NOMO-1 treated with dmso at 0.1 percent for 144 hours (cell line): ENCODE measurements at regions not wholly inside any gene's neighbourhood (a gene's known extent, or its start where the extent isn't known, plus 50 kb on each side); places are given as distances from the start of the nearest gene placed in this dataset.
"Not testable (repeated sequence)": the region's sequence is repeated elsewhere in the genome, so short reads cannot be mapped to it uniquely, and the experiment has no call there.

Experiments
- DNase-seq: peaks from one replicate; lab custom pipeline; 2025; ENCODE audit not compliant: unreplicated experiment; lab: John Stamatoyannopoulos, UW

DNA sequence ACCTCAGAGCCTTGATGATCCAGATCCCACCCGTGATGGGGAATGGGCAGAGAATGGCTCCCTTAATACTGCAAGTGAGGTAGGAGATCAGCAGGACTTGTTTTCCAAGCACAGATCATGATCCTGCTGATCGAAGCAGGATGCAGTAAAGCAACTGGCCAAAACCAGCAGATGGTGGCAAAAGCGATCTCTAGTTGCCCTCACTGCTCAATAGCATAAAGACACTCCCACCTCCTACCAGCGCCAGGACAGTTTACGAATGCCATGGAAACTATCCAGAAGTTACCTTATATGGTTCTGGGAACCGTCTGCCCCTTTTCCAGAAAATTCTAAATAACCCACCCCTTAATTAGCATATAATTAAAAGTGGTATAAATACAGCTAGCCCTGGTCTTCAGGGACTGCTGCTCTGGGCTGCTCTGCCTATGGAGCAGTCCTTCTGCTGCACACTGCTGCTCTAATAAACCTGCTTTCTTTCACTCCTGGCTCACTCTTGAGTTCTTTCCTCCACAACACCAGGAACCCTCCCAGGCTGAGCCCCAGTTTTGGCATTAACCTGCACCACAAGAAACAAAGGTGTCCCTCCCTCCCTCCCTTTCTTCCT, 415.8 kb downstream of the PREX1 start:
- no peak for DNase-seq

DNA sequence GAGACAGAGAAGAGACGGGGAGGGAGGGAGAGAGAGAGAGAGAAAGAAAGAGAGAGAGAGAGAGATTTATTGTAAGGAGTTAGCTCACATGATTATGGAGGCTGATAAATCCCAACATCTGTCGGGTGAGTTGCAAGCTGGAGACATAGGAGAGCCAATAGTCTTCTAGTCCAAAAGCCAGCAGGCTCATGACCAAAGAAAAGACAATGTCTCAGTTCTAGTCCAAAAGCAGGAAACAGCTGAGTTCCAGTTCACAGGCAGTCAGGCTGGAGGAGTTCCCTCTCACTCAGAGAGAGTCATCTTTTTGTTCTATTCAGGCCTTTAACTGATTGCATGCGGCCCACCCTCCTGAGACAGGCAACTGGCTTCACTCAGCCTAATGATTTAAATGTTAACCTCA, 416.6 kb downstream of the PREX1 start:
- DNase-seq: no peak

DNA sequence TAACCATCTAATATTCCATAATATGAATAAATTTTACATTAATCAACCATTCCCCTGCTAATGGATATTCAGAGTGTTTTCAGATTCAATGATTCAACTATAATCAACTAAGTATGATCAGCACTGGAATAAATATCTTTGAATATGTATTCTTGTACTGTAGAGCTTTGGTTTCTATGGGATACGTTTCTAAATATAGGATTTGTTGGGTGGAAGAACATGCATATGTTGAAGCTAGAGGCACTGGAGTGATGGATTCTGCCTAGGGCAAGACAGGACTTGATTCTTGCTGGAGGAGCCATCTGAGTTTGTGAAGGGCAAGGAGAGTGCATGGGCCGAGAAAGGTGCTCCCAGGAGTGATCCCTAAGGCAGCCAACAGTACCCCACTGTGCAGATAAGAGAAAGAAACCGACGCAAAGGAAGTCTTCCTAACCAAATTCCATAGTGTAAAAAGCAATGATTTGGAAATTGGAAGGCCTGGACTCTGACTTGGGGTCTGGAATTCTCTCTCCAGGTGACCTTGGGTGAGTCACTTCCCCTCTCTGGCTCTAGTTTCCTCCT, 418.7 kb downstream of the PREX1 start:
- no peak for DNase-seq

DNA sequence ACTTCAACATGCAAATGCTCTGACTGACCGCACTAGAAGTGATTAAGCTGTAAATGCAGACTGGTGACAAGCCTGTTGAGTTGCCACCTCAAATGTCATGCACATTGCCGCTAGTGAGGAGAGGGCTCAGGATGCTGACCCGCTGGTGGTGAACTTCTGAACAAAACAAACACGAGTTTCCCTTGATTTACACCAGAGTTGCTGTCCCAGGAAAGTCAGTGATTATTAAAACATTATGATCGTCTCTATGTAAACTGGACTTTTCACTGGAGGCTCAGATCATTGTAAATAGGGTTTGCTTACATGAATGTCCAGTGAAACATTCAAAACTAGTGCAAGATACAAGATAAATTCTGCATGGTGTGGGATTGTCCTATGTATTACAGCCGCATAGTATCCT, 420.1 kb downstream of the PREX1 start:
- no peak for DNase-seq

DNA sequence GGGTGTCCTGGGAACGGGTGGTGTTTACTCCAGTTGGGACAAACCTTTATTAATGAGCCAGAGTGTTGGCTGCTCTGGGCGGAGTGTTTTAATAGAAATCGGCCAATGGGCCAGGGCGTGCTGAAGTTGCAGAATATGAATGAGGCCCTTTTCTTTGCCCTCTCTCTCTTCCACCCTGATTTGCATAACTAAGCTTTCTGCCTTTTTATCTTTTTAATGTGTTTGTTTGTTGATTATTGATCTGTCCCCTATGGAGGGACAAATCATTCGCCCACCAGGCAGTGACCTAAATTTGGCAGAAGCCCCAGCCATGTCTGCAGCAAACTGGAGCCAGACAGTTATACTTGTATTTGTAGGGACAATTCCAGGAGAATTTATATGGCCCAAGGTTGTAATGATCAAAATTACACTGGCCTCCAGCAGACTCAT, 420.9 kb downstream of the PREX1 start:
- DNase-seq: no peak

DNA sequence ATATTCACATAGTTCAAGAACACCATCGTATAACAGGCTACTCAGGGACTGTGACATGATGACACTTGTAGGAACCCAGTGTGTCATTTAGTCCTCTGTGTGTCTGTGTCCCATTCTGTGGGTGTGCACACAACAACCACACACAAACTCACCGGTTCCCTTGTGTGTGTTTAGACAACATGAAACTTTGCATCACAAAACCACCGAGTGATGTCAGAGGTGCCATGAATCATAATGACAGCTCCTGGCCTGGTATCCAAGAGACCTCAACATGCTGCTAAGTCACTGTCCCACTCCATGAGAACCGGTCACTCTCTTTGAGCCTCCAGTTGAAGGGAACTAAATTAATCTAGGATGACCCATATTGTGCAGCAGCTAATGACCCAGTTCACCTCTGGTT, 421.3 kb downstream of the PREX1 start:
- no peak for DNase-seq

DNA sequence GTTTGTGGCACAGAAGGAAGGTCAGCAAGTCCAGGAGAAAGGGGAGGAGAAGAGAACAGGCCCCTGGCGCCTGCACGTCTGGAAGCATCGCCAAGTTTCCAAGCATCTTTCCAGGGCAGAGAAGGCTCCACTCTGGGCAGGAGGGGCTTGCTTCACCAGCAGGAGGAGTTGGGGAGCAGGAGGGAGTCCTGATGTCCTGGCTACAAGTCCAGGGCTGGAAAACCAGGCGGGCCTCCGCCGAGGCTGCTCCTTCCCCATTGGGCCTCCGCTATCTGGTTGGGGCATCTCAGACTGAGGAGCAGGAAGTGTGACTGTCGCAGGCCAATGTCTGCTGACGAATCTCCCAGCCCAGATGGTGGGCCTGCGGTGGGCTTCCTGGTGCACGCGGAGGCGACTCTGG, 421.9 kb downstream of the PREX1 start:
- no peak for DNase-seq

DNA sequence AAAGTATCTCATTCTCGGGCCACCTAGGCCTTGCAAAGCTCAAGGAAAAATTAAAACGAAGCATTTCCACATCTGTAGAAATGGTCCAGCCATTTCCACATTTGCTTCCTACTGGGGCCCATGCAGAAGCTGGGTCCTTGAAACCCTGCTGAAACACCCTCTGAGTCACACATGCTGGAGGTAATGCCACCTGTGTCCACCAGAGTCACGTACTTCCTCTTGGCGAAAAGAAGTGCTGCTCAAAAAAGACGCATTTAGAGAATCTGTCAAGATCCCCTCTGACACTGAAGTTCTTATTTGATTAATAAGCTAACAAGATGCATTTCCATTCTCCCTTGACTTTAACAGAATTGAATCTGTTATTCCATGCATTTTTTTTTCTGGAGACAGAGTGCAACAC, 423.2 kb downstream of the PREX1 start:
- DNase-seq: no peak

DNA sequence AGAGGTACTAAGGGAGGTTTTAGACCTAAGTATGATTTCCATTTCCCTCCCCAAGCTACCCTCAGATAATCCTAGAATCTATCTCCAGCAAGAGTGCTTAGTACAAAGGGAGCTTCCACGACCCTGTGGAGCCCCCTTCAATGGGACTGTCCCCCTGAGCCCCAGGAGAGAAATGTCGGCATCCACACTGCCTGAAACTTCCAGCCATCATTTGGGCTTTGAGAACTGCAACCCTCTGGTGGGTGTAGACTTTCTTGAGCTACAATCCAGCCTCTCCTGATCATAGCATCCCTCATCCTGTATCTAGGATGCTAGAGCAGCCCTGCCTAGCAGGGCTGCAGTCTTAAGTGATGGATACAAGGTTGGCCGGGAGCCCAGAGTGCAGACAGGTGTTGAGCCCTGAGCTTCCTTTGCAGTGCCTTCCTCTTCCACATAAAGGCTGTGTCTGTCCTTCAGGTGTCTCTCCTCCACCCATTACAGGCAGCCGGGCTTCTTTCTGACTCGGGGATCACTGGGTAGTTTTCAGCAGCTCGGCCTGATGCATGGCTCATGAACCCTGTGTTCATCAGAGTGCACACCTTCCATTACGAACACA, 424.5 kb downstream of the PREX1 start:
- no peak for DNase-seq

DNA sequence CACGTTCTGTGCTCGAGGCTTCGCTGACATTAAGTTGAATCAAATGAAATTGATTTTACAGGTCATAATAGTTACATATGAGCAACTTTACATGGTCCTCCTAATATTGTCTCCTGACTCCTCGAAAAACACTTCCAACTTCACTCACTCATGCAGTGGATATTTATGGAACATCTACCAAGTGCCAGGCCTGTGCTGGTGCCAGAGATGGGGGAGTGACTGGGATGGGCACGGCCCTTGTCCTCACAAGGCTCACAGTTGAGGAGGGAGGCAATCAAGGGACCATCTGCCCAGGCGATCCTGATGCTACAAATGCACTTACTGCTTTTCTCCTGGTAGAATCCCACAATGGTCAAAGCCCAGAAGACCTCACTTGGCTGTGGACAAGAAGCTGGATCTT, 426.4 kb downstream of the PREX1 start:
- no peak for DNase-seq

DNA sequence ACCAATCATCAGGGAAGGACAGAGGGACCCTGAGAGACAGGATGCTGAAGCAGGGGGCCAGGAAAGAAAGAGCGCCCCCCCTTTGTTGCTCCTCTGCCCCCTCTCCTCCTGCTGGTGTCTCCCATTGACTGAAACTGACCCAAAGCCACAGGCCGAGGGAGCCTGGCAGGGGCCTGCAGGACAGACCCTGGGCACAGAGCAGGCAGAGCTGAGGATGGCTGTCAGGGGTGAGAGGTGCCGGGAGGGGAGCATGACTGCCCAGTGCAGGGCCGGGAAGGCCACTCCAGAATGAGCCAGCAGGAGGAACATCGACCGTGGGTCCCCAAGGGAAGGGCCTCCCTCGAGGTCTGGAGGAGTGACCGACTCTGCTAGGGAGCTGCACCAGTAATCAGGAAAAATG, 427.8 kb downstream of the PREX1 start:
- no peak for DNase-seq

DNA sequence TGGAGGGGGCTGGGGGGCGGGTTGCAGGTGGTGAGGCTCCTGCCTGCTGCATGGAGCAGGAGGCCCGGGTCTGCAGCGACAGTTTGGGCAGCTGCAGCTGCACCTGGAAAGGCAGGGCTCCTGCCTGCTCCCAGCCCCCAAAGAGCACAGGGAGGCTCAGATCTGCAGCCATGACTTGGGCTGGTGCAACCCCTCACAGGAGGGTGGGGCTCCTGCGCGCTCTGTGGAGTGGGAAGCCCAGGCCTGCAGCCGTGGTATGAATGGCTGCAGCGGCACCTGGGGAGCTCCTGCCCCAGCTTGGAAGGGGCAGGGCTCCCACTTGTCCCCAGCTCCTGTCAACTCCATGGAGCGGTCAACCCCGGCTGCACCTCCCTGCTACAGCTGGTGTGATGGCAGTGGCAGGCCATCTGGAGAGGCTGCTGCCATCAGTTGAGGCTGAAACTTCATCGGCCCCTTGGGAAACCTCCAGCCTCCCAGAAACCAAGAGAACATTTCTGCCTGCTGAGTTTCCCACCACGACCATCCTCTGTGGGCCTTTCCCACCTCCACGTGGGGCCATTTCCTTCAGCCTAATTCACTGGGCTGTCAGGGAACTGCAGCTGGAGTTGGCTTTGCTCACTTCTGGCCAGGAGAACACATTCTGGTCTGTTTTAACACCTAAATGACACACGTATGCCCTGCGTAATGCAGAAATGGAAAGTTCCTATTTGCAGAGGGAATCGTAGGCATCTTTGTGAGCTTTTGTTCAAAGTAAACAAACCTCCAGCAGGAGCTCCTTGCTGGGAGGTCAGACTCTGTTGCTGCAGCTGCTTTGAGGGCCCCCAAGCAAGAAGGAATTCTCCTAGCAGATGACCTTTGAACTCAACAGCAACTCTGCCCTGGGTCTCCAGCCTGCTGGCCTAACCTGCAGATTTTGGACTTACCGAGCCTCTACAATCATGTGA, 429.0 kb downstream of the PREX1 start:
- DNase-seq: no peak

DNA sequence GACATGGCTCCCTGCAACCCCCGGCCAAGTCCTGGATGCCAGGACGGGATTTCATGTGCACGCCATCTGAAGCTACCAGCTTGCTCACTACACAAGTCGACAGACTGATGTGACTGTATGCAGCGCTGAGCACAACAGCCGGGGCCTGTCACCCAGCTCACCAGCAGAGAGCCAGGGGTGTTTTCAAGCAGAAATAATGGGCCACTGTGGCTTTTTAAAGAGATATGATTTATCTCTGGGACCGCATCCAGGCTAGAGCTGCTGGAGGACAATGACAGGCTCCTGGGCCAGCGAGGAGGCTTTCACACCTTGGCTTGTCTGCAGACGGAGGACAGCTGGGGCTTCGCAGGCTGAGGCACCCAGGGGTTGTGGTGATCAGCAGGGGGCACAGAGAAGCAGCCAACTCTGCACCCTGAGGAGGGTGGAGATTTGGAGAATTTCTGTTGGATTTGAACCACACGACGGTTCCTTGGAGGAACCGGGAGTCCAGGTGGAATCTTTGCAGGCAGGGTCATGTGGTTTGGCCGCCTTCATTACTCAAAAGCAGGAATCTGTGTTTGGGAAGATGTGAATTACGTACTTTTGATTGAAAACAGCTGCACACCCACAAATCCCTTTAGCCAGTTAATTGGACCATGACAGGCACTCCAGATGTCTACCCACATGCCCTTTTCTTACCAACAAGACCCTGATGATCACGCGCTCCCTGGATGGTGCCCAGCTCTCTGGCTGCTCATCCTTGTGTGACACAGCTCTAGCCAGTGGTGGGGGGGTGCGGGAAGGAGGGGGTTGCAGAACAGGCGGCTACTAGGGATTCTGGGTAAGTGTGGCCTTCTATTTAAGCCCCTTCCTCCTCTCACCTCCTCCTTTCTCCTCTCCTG, 430.6 kb downstream of the PREX1 start:
- not testable (repeated sequence) for DNase-seq

DNA sequence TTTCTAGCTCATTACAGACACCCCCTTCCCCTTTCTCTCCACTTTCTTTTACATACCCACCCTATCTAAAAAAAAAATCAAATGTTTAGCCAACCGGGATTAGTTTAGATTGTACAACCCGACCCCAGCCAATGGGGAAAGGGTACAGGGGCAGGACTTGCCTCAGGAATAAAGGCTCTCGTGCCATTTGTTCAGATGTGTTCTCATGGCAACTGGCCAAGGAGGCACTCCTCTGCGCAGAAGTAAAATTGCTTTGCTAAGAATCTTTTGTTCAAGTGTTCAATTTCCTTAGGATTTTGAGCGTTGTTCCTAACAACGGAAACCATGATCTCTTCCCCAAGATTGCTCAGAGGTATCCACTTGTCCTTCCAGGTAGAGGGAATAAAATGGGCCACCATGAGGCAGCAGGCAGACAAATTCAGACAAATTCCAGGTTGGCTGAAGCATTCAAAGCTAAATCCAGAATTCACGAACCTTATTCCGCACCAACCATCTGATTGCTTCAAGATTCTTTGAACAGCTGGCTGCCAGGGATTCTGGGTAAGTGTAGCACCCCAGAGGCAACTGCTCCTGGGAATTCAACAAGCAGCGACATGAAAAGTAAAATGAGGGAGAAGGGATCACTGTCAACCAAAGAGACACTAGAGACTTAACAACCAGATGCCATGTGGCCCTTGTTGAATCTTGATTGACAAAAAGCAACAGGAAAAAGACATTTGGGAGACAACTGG, 431.8 kb downstream of the PREX1 start:
- no peak for DNase-seq

DNA sequence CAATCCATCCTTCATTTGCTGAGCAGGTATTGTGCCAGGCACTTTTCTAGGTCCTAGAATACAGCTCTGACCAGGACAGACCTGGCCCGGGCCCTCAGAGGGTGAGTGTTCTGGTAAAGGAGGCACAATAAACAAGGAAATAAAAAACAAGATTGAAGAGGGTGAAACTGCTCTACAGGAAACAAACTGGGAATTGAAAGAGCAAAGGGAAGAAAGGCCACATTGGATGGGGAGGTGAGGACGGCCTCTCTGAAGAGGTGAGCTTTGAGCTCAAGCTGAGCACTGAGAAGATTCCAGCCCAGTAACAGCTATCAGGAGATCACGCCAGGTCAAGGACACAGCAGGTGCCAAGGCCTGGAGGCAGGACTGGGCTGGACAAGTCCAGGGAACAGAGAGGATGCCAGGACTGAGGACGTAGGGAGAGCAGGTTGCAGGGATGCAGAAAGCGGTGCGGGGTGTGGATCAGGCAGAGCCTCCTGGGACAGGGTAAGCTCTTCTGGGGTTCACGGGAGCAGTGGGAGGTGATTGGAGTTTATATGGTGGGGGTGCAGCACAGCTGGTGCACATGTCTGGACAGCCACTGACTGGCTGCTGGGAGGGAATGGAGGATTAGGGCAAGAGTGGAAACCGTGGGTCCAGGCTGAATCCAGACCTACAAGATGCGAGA, 433.3 kb downstream of the PREX1 start:
- DNase-seq: no peak

DNA sequence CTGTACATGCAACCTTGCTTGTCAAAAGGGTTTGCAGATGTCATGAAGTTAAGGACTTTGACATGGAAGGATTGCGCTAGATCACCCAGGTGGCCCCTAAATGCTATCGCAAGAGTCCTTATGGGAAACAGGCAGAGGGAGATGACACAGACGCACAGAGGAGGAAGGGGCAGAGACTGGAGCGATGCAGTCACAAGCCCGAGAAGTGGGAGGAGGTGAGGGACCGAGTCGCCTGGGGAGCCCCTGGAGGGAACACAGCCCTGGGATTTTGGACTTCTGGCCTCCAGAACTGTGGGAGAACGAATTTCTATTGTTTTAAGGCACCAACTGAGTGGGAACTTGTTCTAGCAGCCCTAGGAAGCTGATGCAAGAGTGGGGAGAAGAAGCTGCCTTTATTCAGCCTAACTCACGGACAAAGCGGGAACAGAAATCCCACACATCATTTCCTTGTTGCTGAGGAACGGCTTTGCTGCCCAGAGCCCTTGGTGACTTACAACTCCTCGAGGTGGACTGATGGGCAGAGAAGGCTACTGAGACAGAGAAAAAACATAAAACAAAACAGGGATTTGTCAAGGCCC, 434.0 kb downstream of the PREX1 start:
- no peak for DNase-seq

DNA sequence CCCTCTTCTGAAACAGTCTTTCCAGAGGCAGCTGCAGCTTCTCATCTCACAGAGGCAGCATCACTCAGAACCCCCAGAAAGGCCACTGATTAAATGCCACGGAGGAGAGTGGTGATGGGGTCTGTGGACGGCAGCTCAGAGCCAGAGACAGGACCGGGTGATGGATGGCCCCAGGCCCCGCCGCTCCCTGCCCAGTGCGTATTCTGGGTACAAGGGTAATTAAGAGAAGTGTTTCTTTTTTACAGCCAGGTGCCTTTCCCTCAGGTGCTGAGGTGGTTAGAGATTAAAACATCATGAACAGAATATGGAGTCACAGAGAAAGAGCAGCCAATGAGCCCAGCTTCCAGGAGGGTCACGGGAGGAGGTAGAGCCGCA, 434.5 kb downstream of the PREX1 start:
- DNase-seq: no peak

DNA sequence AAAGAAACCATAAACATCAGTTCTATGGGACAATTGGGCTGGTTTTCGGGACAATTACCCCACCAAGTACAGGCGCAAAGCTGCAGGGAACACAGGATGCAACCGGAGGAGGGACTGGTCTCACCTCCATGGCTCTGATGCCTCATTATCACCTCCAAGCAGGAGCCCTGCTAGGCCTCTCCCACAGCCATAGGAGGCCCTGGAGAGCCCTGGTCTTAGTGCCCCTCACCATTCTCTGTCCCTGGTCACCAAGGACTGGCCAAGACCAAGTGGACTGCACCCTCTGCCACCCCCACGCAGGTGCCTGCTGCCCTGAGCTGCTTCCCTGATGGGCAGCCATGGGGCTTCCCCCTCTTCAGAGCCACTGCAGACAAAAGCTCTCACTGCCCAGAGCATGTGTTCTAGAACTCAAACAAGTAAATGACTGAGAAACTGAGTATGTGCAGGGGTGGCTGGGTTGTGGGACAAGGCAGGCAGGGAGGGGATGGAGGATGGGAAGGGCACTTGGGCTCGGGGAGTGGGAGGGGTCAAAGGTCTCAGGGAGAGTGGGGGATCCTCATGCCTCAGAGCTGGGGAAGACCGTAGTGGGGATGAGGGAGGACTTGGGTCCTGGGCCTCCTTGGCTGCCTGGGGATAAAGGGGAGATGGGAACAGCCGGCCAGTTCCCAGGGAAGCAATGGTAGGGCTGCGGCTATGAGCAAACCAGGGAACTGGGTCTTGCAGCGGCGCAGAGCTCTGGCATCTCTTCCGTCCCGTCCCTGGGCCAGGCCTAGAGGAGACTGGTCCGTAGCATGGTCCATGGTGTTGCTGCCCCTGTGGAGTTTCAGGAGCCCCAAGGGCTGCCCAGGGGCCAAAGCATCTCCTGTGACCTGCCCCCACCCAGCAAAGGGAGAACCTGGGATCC, 435.1 kb downstream of the PREX1 start:
- DNase-seq: no peak
